Smooth muscle cell (in vitro differentiated cells): ENCODE measurements at regions not wholly inside any gene's neighbourhood (a gene's known extent, or its start where the extent isn't known, plus 50 kb on each side); places are given as distances from the start of the nearest gene placed in this dataset.

Experiments used
- DNase-seq: peaks from one replicate; lab custom pipeline; 2025; ENCODE audit not compliant: unreplicated experiment; lab: John Stamatoyannopoulos, UW
- H2AFZ ChIP-seq: fragments of 200-600 bp; sonication (generic); 2 replicates; pipeline ENCODE4 v1.6.0; 2016; ENCODE audit warnings: antibody characterized with exemption, low read depth, mild to moderate bottlenecking
- H3F3A ChIP-seq: fragments of 200-600 bp; sonication (generic); 2 replicates; pipeline ENCODE4 v1.6.0; 2017; ENCODE audit warnings: antibody characterized with exemption, low read depth
- H3K27ac ChIP-seq: fragments of 200-600 bp; sonication (generic); 2 replicates; pipeline ENCODE4 v1.5.1; 2016; ENCODE audit warnings: low read depth, mild to moderate bottlenecking
- H3K27me3 ChIP-seq: fragments of 200-600 bp; sonication (generic); 2 replicates; pipeline ENCODE4 v1.6.1; 2016; ENCODE audit warnings: low read depth, mild to moderate bottlenecking
- H3K36me3 ChIP-seq: fragments of 200-600 bp; sonication (generic); 2 replicates; pipeline ENCODE4 v1.5.1; 2016; ENCODE audit warnings: low read depth
- H3K4me1 ChIP-seq: fragments of 200-600 bp; sonication (generic); 2 replicates; pipeline ENCODE4 v1.5.1; 2016; ENCODE audit warnings: low read depth
- H3K4me2 ChIP-seq: fragments of 200-600 bp; sonication (generic); 2 replicates; pipeline ENCODE4 v1.6.0; 2016; ENCODE audit warnings: mild to moderate bottlenecking
- H3K4me3 ChIP-seq: fragments of 200-600 bp; sonication (generic); 2 replicates; pipeline ENCODE4 v1.5.1; 2016; ENCODE audit warnings: mild to moderate bottlenecking
- H3K79me2 ChIP-seq: fragments of 200-600 bp; sonication (generic); 2 replicates; pipeline ENCODE4 v1.6.0; 2016; ENCODE audit warnings: low read depth, mild to moderate bottlenecking
- H3K9ac ChIP-seq: fragments of 200-600 bp; sonication (generic); 2 replicates; pipeline ENCODE4 v1.6.0; 2016; ENCODE audit warnings: low read depth
- H3K9me3 ChIP-seq: fragments of 200-600 bp; sonication (generic); replicated peaks from 2 replicates; pipeline ENCODE4 v1.5.1; 2016; ENCODE audit warnings: low read depth
- H4K20me1 ChIP-seq: fragments of 200-600 bp; sonication (generic); 2 replicates; pipeline ENCODE4 v1.6.0; 2016; ENCODE audit warnings: low read depth
- CTCF ChIP-seq: fragments of 200-600 bp; sonication (generic); IDR thresholded peaks from 2 replicates; pipeline ENCODE4 v1.5.1; 2017; ENCODE audit warnings: borderline replicate concordance, mild to moderate bottlenecking, antibody characterized with exemption; ENCODE audit not compliant: insufficient read depth, poor library complexity, severe bottlenecking
- WGBS: methylation state at CpG from one replicate; pipeline ENCODE4 v1.1.7; 2016; ENCODE audit warnings: low lambda C conversion rate; 5-methylcytosine and 5-hydroxymethylcytosine counted together

DNA sequence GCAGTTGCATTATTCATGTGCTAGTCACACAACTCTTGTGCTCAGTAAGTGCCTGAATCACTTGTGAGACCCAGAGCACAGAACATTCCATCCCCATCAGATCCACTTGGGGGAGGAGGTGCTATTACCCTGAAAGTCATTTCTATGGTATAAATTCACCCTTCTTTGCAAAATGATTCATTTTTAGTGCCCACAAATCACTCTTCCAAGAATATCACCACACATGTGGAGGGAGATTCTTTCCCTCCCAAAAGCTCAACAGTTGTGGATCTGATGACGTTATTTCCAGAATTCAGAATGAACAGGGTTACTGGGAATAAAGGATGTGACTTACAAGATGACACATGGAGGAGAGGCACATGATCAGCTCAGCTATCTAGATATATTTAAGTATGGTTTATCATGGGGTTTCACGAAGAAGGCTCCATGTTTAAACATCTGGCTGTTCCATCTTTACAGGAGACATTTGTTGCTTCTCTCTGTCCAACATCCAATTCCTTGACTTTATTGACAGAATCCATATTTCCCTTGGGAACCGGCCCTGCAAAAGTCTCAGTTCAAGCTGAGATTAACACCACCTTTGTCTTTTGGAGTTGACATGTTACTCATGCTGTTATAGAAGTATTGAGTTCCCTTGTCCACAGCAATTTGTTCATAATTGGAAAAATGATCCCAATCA, 214.2 kb upstream of the PROK2 start:
- no peaks in the 10 kb centered on the region for H3K4me1 ChIP-seq
- no peak overlapping the region for H3K27ac ChIP-seq
- no peaks in the 10 kb centered on the region for H3K79me2 ChIP-seq
- no peak overlapping the region for H2AFZ ChIP-seq
- H3F3A ChIP-seq: no peaks in the 10 kb centered on the region
- no peaks in the 10 kb centered on the region for H3K27me3 ChIP-seq
- H3K9ac ChIP-seq: no peak overlapping the region
- TF ChIP-seq CTCF: no peak
- no peaks in the 10 kb centered on the region for H4K20me1 ChIP-seq
- no peak overlapping the region for H3K4me2 ChIP-seq
- H3K9me3 ChIP-seq: no peaks in the 10 kb centered on the region
- no peaks in the 10 kb centered on the region for H3K36me3 ChIP-seq
- H3K4me3 ChIP-seq: no peak overlapping the region
- no peak for DNase-seq
- WGBS: 80% methylated on average over 3 of the region's 3 CpGs

DNA sequence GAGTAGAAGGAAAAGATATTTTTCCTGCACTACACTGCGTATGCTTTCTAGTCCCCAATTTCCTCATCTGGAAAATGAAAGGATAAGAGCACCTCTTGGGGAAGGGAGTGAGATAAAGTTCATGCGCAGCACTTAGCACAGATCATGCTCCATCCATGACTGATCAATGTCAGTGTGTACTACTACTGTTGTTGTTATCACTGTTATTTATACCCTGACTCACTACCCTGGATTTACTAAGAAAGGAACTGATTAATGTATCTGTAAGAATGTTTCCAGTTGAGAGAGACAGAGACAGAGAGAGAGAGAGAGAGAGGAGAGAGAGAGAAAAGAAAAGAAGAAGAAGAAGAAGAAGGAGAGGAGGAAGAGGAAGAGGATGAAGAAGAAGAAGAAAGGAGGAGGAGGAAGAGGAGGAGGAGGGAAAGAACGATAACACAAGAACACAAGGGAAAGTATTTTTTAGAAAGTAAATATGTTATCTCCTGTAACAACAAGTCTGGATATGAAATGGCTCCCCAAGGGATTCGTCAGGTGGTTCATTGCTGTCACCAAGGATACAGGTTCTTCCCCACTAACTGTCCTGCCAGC, 212.2 kb upstream of the PROK2 start:
- H3K4me1 ChIP-seq: no peaks in the 10 kb centered on the region
- no peaks in the 10 kb centered on the region for H3K79me2 ChIP-seq
- 69% methylated on average over 4 of the region's 4 CpGs for WGBS
- no peak overlapping the region for H3K4me2 ChIP-seq
- no peak for DNase-seq
- no peak overlapping the region for H3K9ac ChIP-seq
- H3K27me3 ChIP-seq: no peaks in the 10 kb centered on the region
- H4K20me1 ChIP-seq: no peaks in the 10 kb centered on the region
- no peaks in the 10 kb centered on the region for H3F3A ChIP-seq
- H2AFZ ChIP-seq: no peak overlapping the region
- no peak for TF ChIP-seq CTCF
- H3K27ac ChIP-seq: no peak overlapping the region
- H3K9me3 ChIP-seq: no peaks in the 10 kb centered on the region
- H3K4me3 ChIP-seq: no peak overlapping the region
- H3K36me3 ChIP-seq: no peaks in the 10 kb centered on the region

DNA sequence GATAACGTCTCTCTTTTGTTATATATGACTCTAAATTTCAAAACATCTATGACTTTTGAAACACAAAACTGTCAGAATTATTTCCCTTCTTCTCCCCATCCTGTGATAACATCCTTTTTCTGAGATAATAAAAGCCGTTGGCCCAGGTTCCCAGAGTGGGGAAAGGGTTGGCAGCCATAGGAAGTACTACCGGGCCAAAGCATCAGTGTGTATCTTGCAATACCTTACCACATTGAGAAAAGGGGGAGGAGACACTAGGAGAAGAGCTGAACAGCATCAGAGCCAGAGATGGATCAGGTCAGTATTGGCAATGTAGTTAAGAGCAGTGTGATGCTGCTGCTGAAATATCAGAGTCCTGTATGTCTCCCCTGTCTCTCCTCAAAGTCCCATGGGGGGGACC, 210.0 kb upstream of the PROK2 start:
- no peak for TF ChIP-seq CTCF
- no peaks in the 10 kb centered on the region for H3K4me1 ChIP-seq
- no peaks in the 10 kb centered on the region for H3K36me3 ChIP-seq
- 83% methylated on average over 3 of the region's 3 CpGs for WGBS
- no peak overlapping the region for H3K27ac ChIP-seq
- H3K4me2 ChIP-seq: no peak overlapping the region
- no peaks in the 10 kb centered on the region for H3F3A ChIP-seq
- H3K9ac ChIP-seq: no peak overlapping the region
- no peak for DNase-seq
- H3K79me2 ChIP-seq: no peaks in the 10 kb centered on the region
- no peaks in the 10 kb centered on the region for H4K20me1 ChIP-seq
- no peak overlapping the region for H2AFZ ChIP-seq
- H3K27me3 ChIP-seq: no peaks in the 10 kb centered on the region
- no peaks in the 10 kb centered on the region for H3K9me3 ChIP-seq
- no peak overlapping the region for H3K4me3 ChIP-seq

GRCh38 chr3:71994203-71994602, 209.3 kb upstream of the PROK2 start:
- H3F3A ChIP-seq: no peaks in the 10 kb centered on the region
- no peaks in the 10 kb centered on the region for H3K79me2 ChIP-seq
- no peak for DNase-seq
- H3K9ac ChIP-seq: no peak overlapping the region
- H3K27ac ChIP-seq: no peak overlapping the region
- no peaks in the 10 kb centered on the region for H3K4me1 ChIP-seq
- TF ChIP-seq CTCF: no peak
- WGBS: 92% methylated on average over 8 of the region's 8 CpGs
- no peak overlapping the region for H3K4me3 ChIP-seq
- no peak overlapping the region for H2AFZ ChIP-seq
- no peak overlapping the region for H3K4me2 ChIP-seq
- H4K20me1 ChIP-seq: no peaks in the 10 kb centered on the region
- no peaks in the 10 kb centered on the region for H3K9me3 ChIP-seq
- no peaks in the 10 kb centered on the region for H3K27me3 ChIP-seq
- H3K36me3 ChIP-seq: no peaks in the 10 kb centered on the region
